NOMO-1 treated with dmso at 0.1 percent for 144 hours (cell line): ENCODE measurements at regions not wholly inside any gene's neighbourhood (a gene's known extent, or its start where the extent isn't known, plus 50 kb on each side); places are given as distances from the start of the nearest gene placed in this dataset.
"Not testable (repeated sequence)": the region's sequence is repeated elsewhere in the genome, so short reads cannot be mapped to it uniquely, and the experiment has no call there.

ENCODE experiments used
- DNase-seq: peaks from one replicate; lab custom pipeline; 2025; ENCODE audit not compliant: unreplicated experiment; lab: John Stamatoyannopoulos, UW

GRCh38 chr7:96562458-96562857, 147.2 kb downstream of the SEM1 start:
- DNase-seq, result no peak

DNA sequence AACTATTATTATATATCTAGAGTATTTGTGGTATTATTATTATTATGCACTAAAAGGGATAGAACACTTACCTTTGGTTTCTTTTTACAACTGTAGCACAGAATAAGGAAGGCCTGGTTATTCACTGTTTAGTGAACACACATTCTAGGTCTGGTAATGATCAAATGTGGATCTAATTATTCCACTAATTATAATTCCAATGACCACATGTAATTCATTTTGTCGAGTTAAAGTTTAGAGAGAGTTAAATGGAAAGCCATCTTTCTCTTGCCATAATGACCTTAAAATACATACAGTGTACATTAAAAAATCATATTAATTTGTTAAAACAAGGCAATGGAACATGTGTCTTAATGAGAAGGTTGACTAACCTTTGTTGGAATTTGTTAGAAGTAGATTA, 147.8 kb downstream of the SEM1 start:
- DNase-seq, result no peak

- no peak for DNase-seq
Observed at GRCh38 chr7:96558530-96558929, 151.1 kb downstream of the SEM1 start.

- DNase-seq, result no peak
Observed at GRCh38 chr7:96558093-96558492, 151.6 kb downstream of the SEM1 start.

DNA sequence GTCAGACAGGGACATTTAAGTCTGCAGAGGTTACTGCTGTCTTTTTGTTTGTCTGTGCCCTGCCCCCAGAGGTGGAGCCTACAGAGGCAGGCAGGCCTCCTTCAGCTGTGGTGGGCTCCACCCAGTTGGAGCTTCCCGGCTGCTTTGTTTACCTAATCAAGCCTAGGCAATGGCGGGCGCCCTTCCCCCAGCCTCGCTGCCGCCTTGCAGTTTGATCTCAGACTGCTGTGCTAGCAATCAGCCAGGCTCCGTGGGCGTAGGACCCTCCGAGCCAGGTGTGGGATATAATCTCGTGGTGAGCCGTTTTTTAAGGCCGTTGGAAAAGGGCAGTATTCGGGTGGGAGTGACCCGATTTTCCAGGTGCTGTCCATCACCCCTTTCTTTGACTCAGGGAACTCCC, 152.0 kb downstream of the SEM1 start:
- DNase-seq, result not testable (repeated sequence)

DNA sequence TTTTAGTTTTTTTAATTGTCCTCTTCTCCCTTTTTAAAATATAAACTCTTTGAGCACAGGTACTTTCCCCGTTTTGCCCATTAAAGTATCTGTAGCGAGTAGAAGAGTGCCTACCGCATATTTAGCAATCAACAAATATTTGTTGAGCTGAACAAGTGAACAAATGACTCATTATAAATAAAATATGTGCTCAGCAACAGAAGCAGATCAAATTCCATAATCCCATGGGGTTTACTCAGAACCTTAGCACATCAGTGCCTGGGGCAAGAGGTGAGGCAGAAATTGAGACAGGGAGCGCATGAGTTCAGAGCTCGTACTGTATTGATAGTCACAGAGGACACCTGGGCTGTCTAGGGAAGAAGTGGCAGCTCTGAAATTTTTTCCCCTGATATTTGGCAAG, 161.0 kb downstream of the SEM1 start:
- DNase-seq, result no peak

GRCh38 chr7:96547371-96547811, 162.3 kb downstream of the SEM1 start:
- peak; percentile 14 for DNase-seq

- no peak for DNase-seq
Observed at GRCh38 chr7:96546426-96546825, 163.2 kb downstream of the SEM1 start.

GRCh38 chr7:96539471-96539870, 170.2 kb downstream of the SEM1 start:
- no peak for DNase-seq

DNA sequence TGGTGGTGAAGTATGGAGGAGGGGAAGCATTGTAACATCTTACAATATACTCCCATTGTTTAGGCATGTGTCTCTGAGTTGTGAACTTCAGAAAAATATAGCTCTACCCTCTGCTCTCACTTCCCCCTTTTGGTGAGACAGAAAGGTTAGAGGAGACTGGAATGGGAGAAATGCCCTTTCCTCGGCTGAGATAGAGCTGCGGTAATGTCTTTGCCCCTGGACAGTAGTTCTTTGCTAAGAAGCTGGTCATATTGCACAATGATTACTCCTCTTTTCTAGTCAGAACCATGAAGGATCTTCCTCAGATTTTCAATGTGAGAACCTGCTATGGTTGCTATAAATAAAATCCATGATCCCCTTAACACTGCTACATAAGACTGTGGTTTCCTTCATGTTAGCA, 171.0 kb downstream of the SEM1 start:
- peak; percentile 100 for DNase-seq

GRCh38 chr7:96534221-96534620, 175.4 kb downstream of the SEM1 start:
- DNase-seq, result no peak

GRCh38 chr7:96532428-96532935, 177.2 kb downstream of the SEM1 start:
- no peak for DNase-seq

- no peak for DNase-seq
Observed at GRCh38 chr7:96531331-96531730, 178.3 kb downstream of the SEM1 start.

DNA sequence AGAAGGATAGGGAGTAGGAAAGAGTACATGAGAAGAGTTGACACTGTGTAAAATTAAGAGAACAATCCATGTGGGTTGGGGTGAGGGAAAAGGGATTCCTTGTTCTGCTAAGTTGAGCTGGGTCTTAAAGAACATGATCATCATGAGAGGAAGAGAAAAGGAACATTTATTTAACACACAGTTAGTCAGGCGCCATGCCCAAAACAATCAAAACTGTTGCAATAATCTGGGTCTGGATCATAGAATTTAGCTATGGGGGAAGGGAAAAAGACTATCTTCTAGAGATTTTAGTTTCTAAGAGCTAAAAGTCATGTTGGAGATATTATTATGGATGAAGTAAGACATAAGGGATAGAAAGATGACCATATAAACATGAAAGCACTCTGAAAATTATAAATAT, 178.9 kb downstream of the SEM1 start:
- no peak for DNase-seq

GRCh38 chr7:96527133-96527827, 182.4 kb downstream of the SEM1 start:
- no peak for DNase-seq

DNA sequence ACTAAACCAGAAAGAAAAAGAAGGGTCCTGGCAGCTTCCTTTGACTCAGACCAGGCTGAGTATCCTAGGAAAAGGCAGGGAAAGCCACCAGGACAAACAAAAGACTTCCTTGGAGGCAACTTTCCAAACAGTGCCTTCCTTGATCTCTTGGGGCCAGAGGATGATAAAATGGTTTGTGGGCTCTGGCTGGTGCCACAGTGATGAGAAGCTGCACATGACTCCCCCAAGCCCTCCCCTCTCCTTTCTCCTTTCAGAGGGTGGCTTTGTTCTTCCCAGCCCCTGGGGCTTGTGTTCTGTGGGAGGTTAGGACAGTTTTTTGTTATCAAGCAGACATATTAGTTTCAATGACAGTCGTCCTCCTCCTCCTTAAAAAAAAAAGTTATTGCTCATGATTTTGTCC, 183.2 kb downstream of the SEM1 start:
- no peak for DNase-seq

- DNase-seq, result no peak
Observed at GRCh38 chr7:96521068-96521894, 188.4 kb downstream of the SEM1 start.

DNA sequence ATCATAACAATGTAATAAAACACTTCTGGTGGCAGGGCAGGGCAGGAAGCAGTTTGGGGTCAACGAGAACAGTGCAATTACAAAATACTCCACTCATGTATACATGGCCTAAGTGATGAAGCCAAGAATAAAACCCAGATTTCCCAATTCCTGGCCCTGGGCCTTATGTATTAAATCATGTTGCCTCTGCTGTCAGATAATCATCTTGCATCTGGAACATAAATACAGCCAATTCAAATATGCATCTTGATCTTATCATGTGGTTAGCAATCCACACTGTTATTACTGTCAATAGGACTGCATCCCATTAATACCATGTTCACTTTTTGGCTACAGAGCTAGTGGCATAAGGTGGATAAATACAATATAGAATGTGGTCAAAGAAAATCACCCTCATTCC, 186.5 kb upstream of the SLC25A13 start:
- peak; percentile 90 for DNase-seq

GRCh38 chr7:96503597-96503996, 181.7 kb upstream of the SLC25A13 start:
- no peak for DNase-seq

- no peak for DNase-seq
Observed at GRCh38 chr7:96501318-96501717, 179.4 kb upstream of the SLC25A13 start.

- no peak for DNase-seq
Observed at GRCh38 chr7:96499532-96499931, 177.6 kb upstream of the SLC25A13 start.

- DNase-seq, result no peak
Observed at GRCh38 chr7:96497567-96497966, 175.7 kb upstream of the SLC25A13 start.
